Stomach (tissue), 8 donors: ENCODE measurements at regions not wholly inside any gene's neighbourhood (a gene's known extent, or its start where the extent isn't known, plus 50 kb on each side); places are given as distances from the start of the nearest gene placed in this dataset.

Experiments
- DNase-seq, 2 donors: peaks; one replicate each; pipeline versions ENCODE4 v3.0.0 to v3.0.0-alpha.2; 2013 to 2019
- H3K27ac ChIP-seq, 5 donors: fragments of 200-600 bp in 4 of 5; sonication (generic) in 4 of 5; one replicate each; pipeline ENCODE4 v1.5.1; 2013 to 2019; ENCODE audit warnings: mild to moderate bottlenecking in 1 of 5, moderate library complexity in 1 of 5
- H3K27me3 ChIP-seq, 3 donors: fragments of 200-600 bp; sonication (generic); one replicate each; pipeline ENCODE4 v1.5.1; 2017 to 2019; ENCODE audit warnings: mixed run types in 1 of 3
- H3K36me3 ChIP-seq, 4 donors: fragments of 200-600 bp; sonication (generic); 1 replicate in 3 of 4; 2 replicates in 1 of 4; pipeline ENCODE4 v1.5.1; 2016 to 2019
- H3K4me1 ChIP-seq, 4 donors: fragments of 200-600 bp; sonication (generic); one replicate each; pipeline ENCODE4 v1.5.1; 2016 to 2019
- H3K4me3 ChIP-seq, 4 donors: fragments of 200-600 bp; sonication (generic) in 3 of 4; one replicate each; pipeline ENCODE4 v1.5.1; 2016 to 2019; ENCODE audit warnings: mild to moderate bottlenecking in 1 of 4
- H3K9me3 ChIP-seq, 4 donors: fragments of 200-600 bp; sonication (generic); one replicate each; pipeline ENCODE4 v1.5.1; 2016 to 2019
- CTCF ChIP-seq, 7 experiments: fragments of 450-650 bp in 4 of 7; fragments of 200-600 bp in 3 of 7; sonication (generic) in 3 of 7; IDR thresholded peaks; one replicate each; pipeline ENCODE4 v1.5.1; 2016 to 2019; ENCODE audit warnings: antibody characterized with exemption in 7 of 7, control low read depth in 2 of 7, mild to moderate bottlenecking in 1 of 7
- EP300 ChIP-seq: sonication (generic); formaldehyde crosslinking; IDR thresholded peaks from one replicate; pipeline ENCODE4 v1.6.1; 2017; ENCODE audit warnings: antibody characterized with exemption
- POLR2A ChIP-seq, 4 donors: fragments of 450-650 bp; IDR thresholded peaks; one replicate each; pipeline ENCODE4 v1.6.1; 2016; ENCODE audit warnings: antibody characterized with exemption in 4 of 4, control low read depth in 2 of 4, mild to moderate bottlenecking in 1 of 4, moderate library complexity in 1 of 4
- POLR2AphosphoS5 ChIP-seq, 3 donors: sonication (generic); formaldehyde crosslinking; IDR thresholded peaks; one replicate each; pipeline ENCODE4 v1.6.1; 2016; ENCODE audit warnings: antibody characterized with exemption in 3 of 3
- WGBS, 5 donors: extraction: QIAGEN DNeasy Blood & Tissue Kit in 3 of 5; methylation state at CpG; one replicate each; pipeline versions ENCODE4 v1.1.5 to v1.1.7; 2013 to 2018; 5-methylcytosine and 5-hydroxymethylcytosine counted together
- intact Hi-C: fragments of 100-400 bp; cut with DNase I; formaldehyde crosslinking; loops from one replicate; pipeline ENCODE4 v1.15.1; 2023; ENCODE audit warnings: low total_unique reads
- donor health status: healthy with polysubstance abuse.
- donor health status: Bipolar disorder and iron deficiency.
- donor health status: healthy.

- Histone ChIP-seq H3K4me1 (peaks cover 0 to 47% (median 18%) of the 10 kb centered on the region in 4 donors), H3K4me3 (no peak overlapping the region), H3K36me3 (no peaks in the 10 kb centered on the region), H3K27ac (no peak overlapping the region), H3K9me3 (no peaks in the 10 kb centered on the region), H3K27me3 (no peaks in the 10 kb centered on the region)
- WGBS, 5 donors, result 33 to 71% (median 48%) methylated on average over 1 of the region's 1 CpG
- no peak for DNase-seq
- TF ChIP-seq EP300, result no peak
- intact Hi-C loops, result no loop called here
Measured at GRCh38 chr5:127999909-128000308, 83.7 kb upstream of the SLC12A2 start.

GRCh38 chr5:128002425-128002824 lies 81.1 kb upstream of the SLC12A2 start:
- H3K27ac ChIP-seq, result no peak overlapping the region

GRCh38 chr5:128007939-128008338 lies 75.6 kb upstream of the SLC12A2 start:
- DNase-seq, result no peak
- peak overlapping the region in 1 of 5 donors; percentile 11 for H3K27ac ChIP-seq
- H3K27me3 ChIP-seq, result no peaks in the 10 kb centered on the region
- H3K4me1 ChIP-seq, result peaks cover 0 to 13% (median 5%) of the 10 kb centered on the region in 4 donors
- WGBS, 5 donors, result 46 to 77% (median 59%) methylated on average over 2 of the region's 2 CpGs
- H3K4me3 ChIP-seq, result no peak overlapping the region
- no peak for TF ChIP-seq POLR2AphosphoS5 (IDR thresholded peaks at IDR 0.05)
- TF ChIP-seq CTCF (IDR thresholded peaks at IDR 0.05), result no peak
- TF ChIP-seq EP300, result no peak
- TF ChIP-seq POLR2A (IDR thresholded peaks at IDR 0.05), result no peak
- H3K9me3 ChIP-seq, result no peaks in the 10 kb centered on the region
- H3K36me3 ChIP-seq, result no peaks in the 10 kb centered on the region
- intact Hi-C loops, result no loop called here

More at GRCh38 chr5:128002425-128002824, 81.1 kb upstream of the SLC12A2 start:
- no peaks in the 10 kb centered on the region for H3K36me3 ChIP-seq
- H3K9me3 ChIP-seq, result no peaks in the 10 kb centered on the region
- intact Hi-C loops, result no loop called here
- WGBS, 5 donors, result 72 to 89% (median 84%) methylated on average over 5 of the region's 5 CpGs
- peaks cover 0 to 28% (median 6%) of the 10 kb centered on the region in 4 donors for H3K4me1 ChIP-seq
- H3K27me3 ChIP-seq, result no peaks in the 10 kb centered on the region
- no peak overlapping the region for H3K4me3 ChIP-seq
- TF ChIP-seq POLR2AphosphoS5 (IDR thresholded peaks at IDR 0.05), result no peak
- no peak for TF ChIP-seq POLR2A (IDR thresholded peaks at IDR 0.05)
- TF ChIP-seq CTCF (IDR thresholded peaks at IDR 0.05), result no peak
- no peak for TF ChIP-seq EP300
- no peak for DNase-seq

- H3K36me3 ChIP-seq, result no peaks in the 10 kb centered on the region
- no peak overlapping the region for H3K27ac ChIP-seq
- DNase-seq, result no peak
- H3K4me3 ChIP-seq, result no peak overlapping the region
- H3K27me3 ChIP-seq, result no peaks in the 10 kb centered on the region
- peaks cover 0 to 19% (median 6%) of the 10 kb centered on the region in 4 donors for H3K4me1 ChIP-seq
- intact Hi-C loops, result no loop called here
- TF ChIP-seq EP300 (no peak), CTCF (IDR thresholded peaks at IDR 0.05) (no peak), POLR2A (IDR thresholded peaks at IDR 0.05) (no peak)
- H3K9me3 ChIP-seq, result no peaks in the 10 kb centered on the region
Measured at GRCh38 chr5:128009403-128009802, 74.2 kb upstream of the SLC12A2 start.

- no peak for DNase-seq
- Histone ChIP-seq H3K9me3 (no peaks in the 10 kb centered on the region), H3K27ac (no peak overlapping the region), H3K4me3 (no peak overlapping the region), H3K27me3 (no peaks in the 10 kb centered on the region), H3K36me3 (no peaks in the 10 kb centered on the region), H3K4me1 (peaks cover 0 to 19% (median 6%) of the 10 kb centered on the region in 4 donors)
- intact Hi-C loops, result no loop called here
- TF ChIP-seq POLR2A (IDR thresholded peaks at IDR 0.05), result no peak
- no peak for TF ChIP-seq CTCF (IDR thresholded peaks at IDR 0.05)
- TF ChIP-seq EP300, result no peak
- no peak for TF ChIP-seq POLR2AphosphoS5 (IDR thresholded peaks at IDR 0.05)
Measured at GRCh38 chr5:128011339-128011738, 72.2 kb upstream of the SLC12A2 start.
